HG03139 (cell line): ENCODE measurements at regions not wholly inside any gene's neighbourhood (a gene's known extent, or its start where the extent isn't known, plus 50 kb on each side); places are given as distances from the start of the nearest gene placed in this dataset.
"Not testable (repeated sequence)": the region's sequence is repeated elsewhere in the genome, so short reads cannot be mapped to it uniquely, and the experiment has no call there.

Experiments
- ATAC-seq: cut with Tn5 transposase; IDR thresholded peaks from one replicate; pipeline ENCODE4 v1.9.1; 2021; ENCODE audit not compliant: unreplicated experiment

- ATAC-seq = no peak
Observed at GRCh38 chr14:101634850-101635748, 73.8 kb downstream of the DIO3 start.

- no peak for ATAC-seq
Observed at GRCh38 chr14:101635749-101636560, 74.7 kb downstream of the DIO3 start.

- no peak for ATAC-seq
Observed at GRCh38 chr14:101639241-101639833, 78.0 kb downstream of the DIO3 start.

GRCh38 chr14:101643651-101644050 is 82.4 kb downstream of the DIO3 start:
- ATAC-seq = no peak

GRCh38 chr14:101654051-101654450 is 92.8 kb downstream of the DIO3 start:
- no peak for ATAC-seq

- ATAC-seq = no peak
Observed at GRCh38 chr14:101657372-101657771, 96.1 kb downstream of the DIO3 start.

- no peak for ATAC-seq
Observed at GRCh38 chr14:101665478-101666078, 95.9 kb upstream of the PPP2R5C start.

GRCh38 chr14:101666264-101666663 is 95.2 kb upstream of the PPP2R5C start:
- ATAC-seq = no peak

- no peak for ATAC-seq
Observed at GRCh38 chr14:101669629-101670028, 91.9 kb upstream of the PPP2R5C start.

GRCh38 chr14:101673873-101674272 is 87.6 kb upstream of the PPP2R5C start:
- ATAC-seq = no peak

GRCh38 chr14:101675835-101676234 is 85.7 kb upstream of the PPP2R5C start:
- not testable (repeated sequence) for ATAC-seq

GRCh38 chr14:101677912-101678327 is 83.6 kb upstream of the PPP2R5C start:
- ATAC-seq = not testable (repeated sequence)

- no peak for ATAC-seq
Observed at GRCh38 chr14:101681795-101682194, 79.7 kb upstream of the PPP2R5C start.

- ATAC-seq = no peak
Observed at GRCh38 chr14:101683365-101683764, 78.1 kb upstream of the PPP2R5C start.

GRCh38 chr14:101687756-101688546 is 73.6 kb upstream of the PPP2R5C start:
- no peak for ATAC-seq

- no peak for ATAC-seq
Observed at GRCh38 chr14:101689039-101689501, 72.4 kb upstream of the PPP2R5C start.

- ATAC-seq = not testable (repeated sequence)
Observed at GRCh38 chr14:101689966-101690365, 71.5 kb upstream of the PPP2R5C start.

- ATAC-seq = no peak
Observed at GRCh38 chr14:101695659-101696058, 65.8 kb upstream of the PPP2R5C start.

GRCh38 chr14:101704140-101704539 is 57.4 kb upstream of the PPP2R5C start:
- no peak for ATAC-seq
